ENCODE measurements at regions not wholly inside any gene's neighbourhood (a gene's known extent, or its start where the extent isn't known, plus 50 kb on each side); places are given as distances from the start of the nearest gene placed in this dataset.
"Not testable (repeated sequence)": the region's sequence is repeated elsewhere in the genome, so short reads cannot be mapped to it uniquely, and the experiment has no call there.

DNA sequence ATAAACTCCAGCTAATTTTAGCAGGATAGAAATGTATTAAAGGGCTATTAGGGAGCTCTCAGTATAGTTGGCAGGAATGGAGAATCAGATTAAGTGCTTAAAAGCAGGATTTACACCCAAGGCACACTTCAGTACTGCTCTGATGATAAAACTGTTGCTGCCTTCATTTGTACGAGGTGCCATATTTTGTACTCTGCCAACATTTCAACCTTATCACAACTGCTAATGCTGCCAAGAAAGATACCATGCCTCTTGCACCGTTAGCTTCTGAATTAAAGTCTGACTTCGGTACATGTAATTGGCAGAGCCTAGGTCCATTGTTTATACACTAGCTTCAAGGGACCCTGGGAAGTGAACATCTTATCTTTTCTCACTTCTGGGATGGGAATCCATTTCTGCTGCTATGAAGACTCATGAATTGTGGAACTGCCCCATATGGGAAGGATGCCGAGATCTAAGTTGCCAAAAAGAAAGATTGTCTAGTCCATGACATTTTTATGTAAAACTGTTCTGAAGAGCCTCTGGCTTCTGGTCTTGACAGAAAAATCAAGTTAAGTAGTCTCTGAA is 624.0 kb upstream of the IGFBP7 start:
- no peak overlapping the region for H3K27ac ChIP-seq

GRCh38 chr4:57729775-57730570 is 619.8 kb upstream of the IGFBP7 start:
- H3K9me3 ChIP-seq; DNase-seq (ENCODE audit: extremely low spot score in 2 of 2); H3K4me3 ChIP-seq; H3K4me1 ChIP-seq; H3K27ac ChIP-seq; H3K36me3 ChIP-seq; intact Hi-C loops (cut with DNase I); H3K27me3 ChIP-seq: not testable (repeated sequence)

More for the DNA sequence above, 624.0 kb upstream of the IGFBP7 start:
- no peaks in the 10 kb centered on the region for H3K36me3 ChIP-seq
- intact Hi-C loops (cut with DNase I), result no loop called here
- H3K27me3 ChIP-seq, result no peaks in the 10 kb centered on the region
- H3K9me3 ChIP-seq, result no peaks in the 10 kb centered on the region
- DNase-seq (ENCODE audit: extremely low spot score in 2 of 2), result no peak
- TF ChIP-seq POLR2AphosphoS5 (IDR thresholded peaks at IDR 0.05; ENCODE audit: insufficient read depth in 1 of 2, low read depth in 1 of 2) (no peak), CTCF (IDR thresholded peaks at IDR 0.05) (no peak), POLR2A (IDR thresholded peaks at IDR 0.05) (no peak)
- H3K4me1 ChIP-seq, result no peaks in the 10 kb centered on the region
- no peak overlapping the region for H3K4me3 ChIP-seq

DNA sequence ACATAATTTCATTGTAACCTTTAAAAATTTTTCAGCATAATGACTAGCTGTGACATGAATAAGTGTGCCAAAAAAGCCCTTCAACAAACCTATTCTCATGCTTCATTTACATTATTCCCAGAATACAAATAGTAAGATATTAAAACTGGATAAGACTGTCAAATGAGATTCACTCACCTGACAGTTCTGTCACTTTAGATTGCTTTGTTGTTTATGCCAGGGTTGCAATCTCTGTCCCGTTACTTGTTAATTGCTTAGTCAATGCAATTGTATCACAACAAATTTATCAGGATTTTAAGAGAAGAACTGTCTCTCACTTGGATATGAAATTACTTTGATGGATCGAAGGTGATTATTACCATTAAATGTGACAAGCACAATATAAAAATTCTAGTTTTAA is 616.0 kb upstream of the IGFBP7 start:
- Histone ChIP-seq H3K9me3 (no peaks in the 10 kb centered on the region), H3K27ac (no peak overlapping the region), H3K4me1 (no peaks in the 10 kb centered on the region), H3K4me3 (no peak overlapping the region), H3K36me3 (no peaks in the 10 kb centered on the region), H3K27me3 (no peaks in the 10 kb centered on the region)
- intact Hi-C loops (cut with DNase I), result no loop called here
- DNase-seq (ENCODE audit: extremely low spot score in 2 of 2), result no peak
- TF ChIP-seq POLR2A (IDR thresholded peaks at IDR 0.05) (no peak), POLR2AphosphoS5 (IDR thresholded peaks at IDR 0.05; ENCODE audit: insufficient read depth in 1 of 2, low read depth in 1 of 2) (no peak), CTCF (IDR thresholded peaks at IDR 0.05) (no peak)

- no peak for DNase-seq (ENCODE audit: extremely low spot score in 2 of 2)
- Histone ChIP-seq H3K36me3 (no peaks in the 10 kb centered on the region), H3K4me3 (no peak overlapping the region), H3K9me3 (no peaks in the 10 kb centered on the region), H3K27ac (no peak overlapping the region), H3K4me1 (no peaks in the 10 kb centered on the region), H3K27me3 (no peaks in the 10 kb centered on the region)
- intact Hi-C loops (cut with DNase I), result no loop called here
- TF ChIP-seq POLR2AphosphoS5 (IDR thresholded peaks at IDR 0.05; ENCODE audit: insufficient read depth in 1 of 2, low read depth in 1 of 2) (no peak), CTCF (IDR thresholded peaks at IDR 0.05) (no peak), POLR2A (IDR thresholded peaks at IDR 0.05) (no peak)
Measured at GRCh38 chr4:57719456-57719855, 609.3 kb upstream of the IGFBP7 start.

- H3K27ac ChIP-seq; H3K36me3 ChIP-seq; H3K9me3 ChIP-seq; H3K4me3 ChIP-seq; DNase-seq (ENCODE audit: extremely low spot score in 2 of 2); intact Hi-C loops (cut with DNase I); H3K27me3 ChIP-seq; H3K4me1 ChIP-seq: not testable (repeated sequence)
Measured at GRCh38 chr4:57714313-57714712, 604.1 kb upstream of the IGFBP7 start.

DNA sequence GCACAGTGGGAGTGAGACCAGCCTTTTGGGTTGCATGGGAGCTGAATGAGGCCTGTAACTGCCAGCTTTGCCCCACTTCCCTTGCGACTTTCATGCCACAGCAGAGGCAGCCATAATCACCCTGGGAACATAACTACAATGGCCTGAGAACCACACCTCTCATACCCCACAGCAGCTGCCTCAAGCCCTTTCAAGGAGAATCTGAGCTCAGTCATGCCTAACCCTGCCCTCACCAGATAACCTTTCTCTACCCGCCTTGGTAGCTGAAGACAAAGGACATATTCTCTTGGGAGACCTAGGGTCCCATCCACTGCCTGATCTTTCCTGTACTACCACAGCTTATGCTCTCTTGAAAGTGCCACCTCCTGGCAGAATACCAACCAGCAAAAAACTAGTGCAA is 599.9 kb upstream of the IGFBP7 start:
- no peaks in the 10 kb centered on the region for H3K27me3 ChIP-seq
- no peaks in the 10 kb centered on the region for H3K9me3 ChIP-seq
- intact Hi-C loops (cut with DNase I), result no loop called here
- H3K27ac ChIP-seq, result no peak overlapping the region
- no peak for DNase-seq (ENCODE audit: extremely low spot score in 2 of 2)
- no peaks in the 10 kb centered on the region for H3K36me3 ChIP-seq
- no peaks in the 10 kb centered on the region for H3K4me1 ChIP-seq
- TF ChIP-seq POLR2A (IDR thresholded peaks at IDR 0.05) (no peak), CTCF (IDR thresholded peaks at IDR 0.05) (no peak), POLR2AphosphoS5 (IDR thresholded peaks at IDR 0.05; ENCODE audit: insufficient read depth in 1 of 2, low read depth in 1 of 2) (no peak)
- H3K4me3 ChIP-seq, result no peak overlapping the region
